Activated B cell treated with CpG ODN at 0.5 μM for 24 hours (primary cell): ENCODE measurements at regions not wholly inside any gene's neighbourhood (a gene's known extent, or its start where the extent isn't known, plus 50 kb on each side); places are given as distances from the start of the nearest gene placed in this dataset.

ENCODE experiments used
- ATAC-seq: fragments of 200-7000 bp; cut with Tn5 transposase; one replicate; pipeline ENCODE4 v1.10.0; 2021; ENCODE audit warnings: low read depth, mild to moderate bottlenecking, moderate library complexity
- CTCF ChIA-PET: fragments of 350-600 bp; sonication (Branson Sonifier 250); formaldehyde crosslinking; loops from one replicate; lab custom pipeline; 2021; ENCODE audit warnings: antibody characterized with exemption; lab: Charles Lee
- POLR2A ChIA-PET: fragments of 350-600 bp; sonication (Branson Sonifier 250); formaldehyde crosslinking; loops from one replicate; lab custom pipeline; 2021; ENCODE audit warnings: antibody characterized with exemption; lab: Charles Lee
- DNase-seq: peaks from one replicate; pipeline ENCODE4 v3.0.0; 2022
- H3K27ac Mint-ChIP-seq: one replicate; pipeline ENCODE4 v1.8.0; 2020; ENCODE audit warnings: mixed read lengths
- H3K27me3 Mint-ChIP-seq: one replicate; pipeline ENCODE4 v1.8.0; 2021; ENCODE audit warnings: mixed read lengths
- H3K36me3 Mint-ChIP-seq: one replicate; pipeline ENCODE4 v1.8.0; 2021; ENCODE audit warnings: low read depth, mixed read lengths
- H3K4me1 Mint-ChIP-seq: one replicate; pipeline ENCODE4 v1.8.0; 2021; ENCODE audit warnings: mixed read lengths
- H3K4me3 Mint-ChIP-seq: one replicate; pipeline ENCODE4 v1.8.0; 2020; ENCODE audit warnings: mild to moderate bottlenecking, mixed read lengths
- H3K9me3 Mint-ChIP-seq: one replicate; pipeline ENCODE4 v1.8.0; 2020; ENCODE audit warnings: mixed read lengths
- intact Hi-C: fragments of 100-400 bp; cut with micrococcal nuclease; formaldehyde crosslinking; loops from one replicate; pipeline ENCODE4 v1.15.1; 2024
- TF ChIP-seq, protein P1 (sequence below): fragments of 200-600 bp; IDR thresholded peaks from one replicate; pipeline ENCODE4 v1.8.0; 2022; ENCODE audit warnings: antibody characterized with exemption, mild to moderate bottlenecking

- TF ChIP-seq, protein P1, sequence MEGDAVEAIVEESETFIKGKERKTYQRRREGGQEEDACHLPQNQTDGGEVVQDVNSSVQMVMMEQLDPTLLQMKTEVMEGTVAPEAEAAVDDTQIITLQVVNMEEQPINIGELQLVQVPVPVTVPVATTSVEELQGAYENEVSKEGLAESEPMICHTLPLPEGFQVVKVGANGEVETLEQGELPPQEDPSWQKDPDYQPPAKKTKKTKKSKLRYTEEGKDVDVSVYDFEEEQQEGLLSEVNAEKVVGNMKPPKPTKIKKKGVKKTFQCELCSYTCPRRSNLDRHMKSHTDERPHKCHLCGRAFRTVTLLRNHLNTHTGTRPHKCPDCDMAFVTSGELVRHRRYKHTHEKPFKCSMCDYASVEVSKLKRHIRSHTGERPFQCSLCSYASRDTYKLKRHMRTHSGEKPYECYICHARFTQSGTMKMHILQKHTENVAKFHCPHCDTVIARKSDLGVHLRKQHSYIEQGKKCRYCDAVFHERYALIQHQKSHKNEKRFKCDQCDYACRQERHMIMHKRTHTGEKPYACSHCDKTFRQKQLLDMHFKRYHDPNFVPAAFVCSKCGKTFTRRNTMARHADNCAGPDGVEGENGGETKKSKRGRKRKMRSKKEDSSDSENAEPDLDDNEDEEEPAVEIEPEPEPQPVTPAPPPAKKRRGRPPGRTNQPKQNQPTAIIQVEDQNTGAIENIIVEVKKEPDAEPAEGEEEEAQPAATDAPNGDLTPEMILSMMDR = no peak
- no peak for ATAC-seq
- Mint-ChIP-seq H3K36me3 (no peaks in the 10 kb centered on the region), H3K4me3 (no peak overlapping the region), H3K27ac (no peak overlapping the region), H3K9me3 (no peaks in the 10 kb centered on the region), H3K4me1 (peaks cover 2% of the 10 kb centered on the region), H3K27me3 (peaks cover 12% of the 10 kb centered on the region)
- CTCF ChIA-PET = no interaction called here
- no peak for DNase-seq
- intact Hi-C loops = no loop called here
- POLR2A ChIA-PET = no interaction called here
These were observed 475.4 kb downstream of the PTPRU start for GRCh38 chr1:29711582-29712283.

- no peaks in the 10 kb centered on the region for H3K36me3 Mint-ChIP-seq
- no peak for DNase-seq
- H3K9me3 Mint-ChIP-seq = no peaks in the 10 kb centered on the region
- POLR2A ChIA-PET = no interaction called here
- ATAC-seq = no peak
- peaks cover 28% of the 10 kb centered on the region for H3K27me3 Mint-ChIP-seq
- H3K27ac Mint-ChIP-seq = no peak overlapping the region
- intact Hi-C loops = no loop called here
- H3K4me3 Mint-ChIP-seq = no peak overlapping the region
- TF ChIP-seq, protein P1 = no peak
- peaks cover 2% of the 10 kb centered on the region for H3K4me1 Mint-ChIP-seq
- CTCF ChIA-PET = no interaction called here
These were observed 473.5 kb downstream of the PTPRU start for GRCh38 chr1:29709704-29710280.

DNA sequence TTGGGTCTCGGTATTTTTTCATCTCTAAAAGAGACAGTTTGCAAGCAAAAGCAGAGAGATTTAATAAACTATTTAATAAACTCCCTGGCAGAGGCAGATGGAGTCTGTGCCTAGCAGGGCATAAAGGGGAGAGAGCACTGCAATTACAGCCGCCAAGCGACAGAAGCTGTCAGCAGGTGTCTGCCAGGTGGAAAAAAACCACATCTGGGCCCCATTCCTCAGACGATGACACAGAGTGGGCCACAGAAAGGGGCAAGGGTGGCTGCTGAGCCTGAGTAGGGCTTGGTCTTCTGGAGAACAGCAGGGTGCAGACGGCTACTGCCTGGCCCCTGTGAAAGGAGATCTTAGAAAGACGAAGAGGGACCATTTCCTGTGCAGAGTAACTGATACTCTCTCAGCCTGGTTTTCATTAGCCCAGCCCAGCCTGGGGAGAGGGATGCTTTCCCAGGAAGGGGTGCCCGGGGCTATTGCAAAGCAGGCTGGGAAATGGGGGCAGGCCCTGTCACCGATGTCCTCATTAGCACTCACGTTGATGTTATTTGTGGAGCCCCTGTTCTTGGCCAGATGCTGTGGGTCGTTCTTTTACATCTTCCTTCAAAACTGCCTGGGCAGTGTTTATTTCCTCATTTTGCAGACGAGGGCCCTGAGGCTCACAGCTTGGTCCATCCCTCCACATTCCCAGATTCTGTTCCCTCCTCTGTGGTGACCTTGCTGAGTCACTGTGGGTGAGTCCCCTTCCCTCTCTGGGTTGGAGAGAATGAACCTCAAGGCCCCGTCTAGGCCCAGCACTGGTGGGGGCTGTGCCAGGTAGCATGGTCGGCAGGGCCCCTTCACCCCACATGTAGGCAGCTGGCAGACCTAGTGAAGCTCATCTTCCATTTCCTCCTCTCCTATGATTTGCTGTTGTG lies 472.7 kb downstream of the PTPRU start:
- intact Hi-C loops = no loop called here
- no peak overlapping the region for H3K4me3 Mint-ChIP-seq
- H3K27ac Mint-ChIP-seq = no peak overlapping the region
- H3K27me3 Mint-ChIP-seq = peaks cover 33% of the 10 kb centered on the region
- ATAC-seq = no peak
- H3K4me1 Mint-ChIP-seq = peaks cover 2% of the 10 kb centered on the region
- ChIA-PET POLR2A (no interaction called here), CTCF (no interaction called here)
- TF ChIP-seq, protein P1 = no peak
- DNase-seq = no peak
- H3K9me3 Mint-ChIP-seq = no peaks in the 10 kb centered on the region
- H3K36me3 Mint-ChIP-seq = no peaks in the 10 kb centered on the region

- no peak for ATAC-seq
- no peak for DNase-seq
- ChIA-PET CTCF (no interaction called here), POLR2A (no interaction called here)
- H3K36me3 Mint-ChIP-seq = no peaks in the 10 kb centered on the region
- intact Hi-C loops = no loop called here
- H3K9me3 Mint-ChIP-seq = no peaks in the 10 kb centered on the region
- H3K27me3 Mint-ChIP-seq = peaks cover 38% of the 10 kb centered on the region
- TF ChIP-seq, protein P1 = no peak
- H3K27ac Mint-ChIP-seq = no peak overlapping the region
- peaks cover 2% of the 10 kb centered on the region for H3K4me1 Mint-ChIP-seq
- H3K4me3 Mint-ChIP-seq = no peak overlapping the region
These were observed 472.1 kb downstream of the PTPRU start for GRCh38 chr1:29708381-29708780.

GRCh38 chr1:29707796-29708195 lies 471.5 kb downstream of the PTPRU start:
- CTCF ChIA-PET = no interaction called here
- Mint-ChIP-seq H3K9me3 (no peaks in the 10 kb centered on the region), H3K27ac (no peak overlapping the region), H3K4me1 (peaks cover 2% of the 10 kb centered on the region), H3K36me3 (no peaks in the 10 kb centered on the region), H3K27me3 (peaks cover 40% of the 10 kb centered on the region), H3K4me3 (no peak overlapping the region)
- DNase-seq = no peak
- intact Hi-C loops = no loop called here
- TF ChIP-seq, protein P1 = no peak
- POLR2A ChIA-PET = no interaction called here
- ATAC-seq = no peak
